Ammon's horn (tissue), 1 donor: ENCODE measurements at regions not wholly inside any gene's neighbourhood (a gene's known extent, or its start where the extent isn't known, plus 50 kb on each side); places are given as distances from the start of the nearest gene placed in this dataset.

Source experiments
- DNase-seq: peaks from one replicate; pipeline ENCODE4 v3.0.0-alpha.2; 2016; ENCODE audit warnings: low spot score

- DNase-seq: no peak
Measured at GRCh38 chr18:56278421-56279003, 359.9 kb downstream of the TXNL1 start.

- DNase-seq: no peak
Measured at GRCh38 chr18:56276466-56276865, 361.9 kb downstream of the TXNL1 start.

GRCh38 chr18:56273541-56274219 lies 364.7 kb downstream of the TXNL1 start:
- no peak for DNase-seq

GRCh38 chr18:56270671-56271250 lies 367.6 kb downstream of the TXNL1 start:
- no peak for DNase-seq

- no peak for DNase-seq
Measured at GRCh38 chr18:56269958-56270357, 368.4 kb downstream of the TXNL1 start.

- no peak for DNase-seq
Measured at GRCh38 chr18:56268952-56269351, 369.4 kb downstream of the TXNL1 start.

- DNase-seq: no peak
Measured at GRCh38 chr18:56267334-56267733, 371.1 kb downstream of the TXNL1 start.

GRCh38 chr18:56258178-56258577 lies 380.2 kb downstream of the TXNL1 start:
- no peak for DNase-seq

- DNase-seq: no peak
Measured at GRCh38 chr18:56257205-56257604, 381.2 kb downstream of the TXNL1 start.

- no peak for DNase-seq
Measured at GRCh38 chr18:56256659-56257058, 381.7 kb downstream of the TXNL1 start.

GRCh38 chr18:56255381-56255780 lies 383.0 kb downstream of the TXNL1 start:
- DNase-seq: no peak

- DNase-seq: no peak
Measured at GRCh38 chr18:56252456-56252855, 385.9 kb downstream of the TXNL1 start.

GRCh38 chr18:56248610-56249235 lies 389.7 kb downstream of the TXNL1 start:
- DNase-seq: no peak

- no peak for DNase-seq
Measured at GRCh38 chr18:56246916-56247315, 391.5 kb downstream of the TXNL1 start.

- DNase-seq: no peak
Measured at GRCh38 chr18:56245866-56246580, 392.4 kb downstream of the TXNL1 start.

- DNase-seq: no peak
Measured at GRCh38 chr18:56240405-56240804, 398.0 kb downstream of the TXNL1 start.

GRCh38 chr18:56238576-56238975 lies 399.8 kb downstream of the TXNL1 start:
- no peak for DNase-seq

GRCh38 chr18:56235481-56236013 lies 402.8 kb downstream of the TXNL1 start:
- DNase-seq: no peak

- DNase-seq: no peak
Measured at GRCh38 chr18:56235071-56235470, 403.3 kb downstream of the TXNL1 start.

GRCh38 chr18:56233595-56233994 lies 404.8 kb downstream of the TXNL1 start:
- DNase-seq: peak; percentile 36

- no peak for DNase-seq
Measured at GRCh38 chr18:56226025-56226424, 412.4 kb downstream of the TXNL1 start.
